A204.1 (cell line): ENCODE measurements at regions not wholly inside any gene's neighbourhood (a gene's known extent, or its start where the extent isn't known, plus 50 kb on each side); places are given as distances from the start of the nearest gene placed in this dataset.
"Not testable (repeated sequence)": the region's sequence is repeated elsewhere in the genome, so short reads cannot be mapped to it uniquely, and the experiment has no call there.

Source experiments
- FAIRE-seq: peaks from 2 replicates; lab custom pipeline; 2012; peaks lifted over from hg19 to GRCh38; lab: Jason Lieb, UNC

- FAIRE-seq: no peak
These were observed 1382.2 kb downstream of the SLITRK5 start for GRCh38 chr13:89053418-89053817.

GRCh38 chr13:89057274-89057673, 1386.1 kb downstream of the SLITRK5 start:
- no peak for FAIRE-seq

- no peak for FAIRE-seq
These were observed 1386.7 kb downstream of the SLITRK5 start for GRCh38 chr13:89057862-89058261.

- no peak for FAIRE-seq
These were observed 1390.7 kb downstream of the SLITRK5 start for GRCh38 chr13:89061821-89062220.

- no peak for FAIRE-seq
These were observed 1395.8 kb downstream of the SLITRK5 start for GRCh38 chr13:89066868-89067466.

GRCh38 chr13:89072979-89073378, 1401.8 kb downstream of the SLITRK5 start:
- no peak for FAIRE-seq

- FAIRE-seq: no peak
These were observed 1405.5 kb downstream of the SLITRK5 start for GRCh38 chr13:89076622-89077021.

- no peak for FAIRE-seq
These were observed 1411.5 kb downstream of the SLITRK5 start for GRCh38 chr13:89082623-89083022.

GRCh38 chr13:89088107-89088506, 1416.9 kb downstream of the SLITRK5 start:
- FAIRE-seq: not testable (repeated sequence)

- no peak for FAIRE-seq
These were observed 1426.8 kb downstream of the SLITRK5 start for GRCh38 chr13:89097994-89098393.

GRCh38 chr13:89113744-89114143, 1442.6 kb downstream of the SLITRK5 start:
- FAIRE-seq: no peak

- no peak for FAIRE-seq
These were observed 1444.1 kb downstream of the SLITRK5 start for GRCh38 chr13:89115307-89115706.

GRCh38 chr13:89136678-89137077, 1465.5 kb downstream of the SLITRK5 start:
- no peak for FAIRE-seq

GRCh38 chr13:89150362-89150761, 1479.2 kb downstream of the SLITRK5 start:
- no peak for FAIRE-seq

- no peak for FAIRE-seq
These were observed 1482.8 kb downstream of the SLITRK5 start for GRCh38 chr13:89153941-89154340.

- no peak for FAIRE-seq
These were observed 1491.9 kb downstream of the SLITRK5 start for GRCh38 chr13:89163096-89163495.

- FAIRE-seq: no peak
These were observed 1494.5 kb downstream of the SLITRK5 start for GRCh38 chr13:89165685-89166084.

GRCh38 chr13:89169951-89170350, 1498.8 kb downstream of the SLITRK5 start:
- FAIRE-seq: no peak

- no peak for FAIRE-seq
These were observed 1509.9 kb downstream of the SLITRK5 start for GRCh38 chr13:89181041-89181440.

- FAIRE-seq: no peak
These were observed 1528.0 kb downstream of the SLITRK5 start for GRCh38 chr13:89199138-89199537.

GRCh38 chr13:89204435-89204834, 1533.3 kb downstream of the SLITRK5 start:
- FAIRE-seq: no peak

- FAIRE-seq: no peak
These were observed 1534.8 kb downstream of the SLITRK5 start for GRCh38 chr13:89205856-89206520.

GRCh38 chr13:89212186-89212585, 1541.0 kb downstream of the SLITRK5 start:
- FAIRE-seq: no peak

- FAIRE-seq: no peak
These were observed 1543.0 kb downstream of the SLITRK5 start for GRCh38 chr13:89214185-89214584.
